GM23338 (cell line): ENCODE measurements at regions not wholly inside any gene's neighbourhood (a gene's known extent, or its start where the extent isn't known, plus 50 kb on each side); places are given as distances from the start of the nearest gene placed in this dataset.

Source experiments
- CREB1 ChIP-seq: fragments of 250-450 bp; sonication (Bioruptor Pico); IDR thresholded peaks from 2 replicates; pipeline ENCODE4 v1.5.0; 2020; ENCODE audit warnings: low read depth, mild to moderate bottlenecking, moderate library complexity
- POLR2AphosphoS5 ChIP-seq: IDR thresholded peaks from 2 replicates; pipeline ENCODE4 v1.6.1; 2016; ENCODE audit warnings: antibody characterized with exemption, low read depth
- ZNF331 ChIP-seq: fragments of 250-450 bp; sonication (Bioruptor Pico); IDR thresholded peaks from 2 replicates; pipeline ENCODE4 v1.5.0; 2020; ENCODE audit warnings: low read depth, mild to moderate bottlenecking, moderate library complexity
- TF ChIP-seq, protein P1 (sequence below): fragments of 250-450 bp; sonication (Bioruptor Pico); IDR thresholded peaks from 2 replicates; pipeline ENCODE4 v1.5.0; 2020; ENCODE audit warnings: mild to moderate bottlenecking, moderate library complexity
- TF ChIP-seq, protein P2 (sequence below): IDR thresholded peaks from 2 replicates; pipeline ENCODE4 v1.6.1; 2016; ENCODE audit warnings: antibody characterized with exemption
- TF ChIP-seq, protein P3 (sequence below): IDR thresholded peaks from one replicate; pipeline ENCODE4 v1.6.1; 2018; ENCODE audit warnings: antibody characterized with exemption; ENCODE audit not compliant: unreplicated experiment

DNA sequence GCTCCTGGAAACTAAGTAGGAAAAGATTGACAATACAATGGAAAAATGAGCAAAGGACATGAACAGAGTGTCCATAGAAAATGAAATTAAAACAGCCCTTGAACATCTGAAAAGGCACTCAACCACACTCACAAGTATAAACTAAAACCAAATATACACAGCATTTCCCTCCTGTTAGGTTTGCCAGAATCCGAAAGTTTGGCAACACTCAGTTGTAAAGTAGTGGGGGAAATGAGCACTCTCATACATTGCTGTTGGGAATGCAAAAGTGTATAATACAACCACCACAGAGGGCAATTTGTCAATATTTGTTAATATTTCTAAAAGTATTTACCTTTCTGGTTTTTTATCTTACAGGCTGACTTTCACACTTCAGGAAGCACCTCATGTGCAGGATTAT is 84.2 kb upstream of the TMEM164 start (continued):
- TF ChIP-seq, protein P1, sequence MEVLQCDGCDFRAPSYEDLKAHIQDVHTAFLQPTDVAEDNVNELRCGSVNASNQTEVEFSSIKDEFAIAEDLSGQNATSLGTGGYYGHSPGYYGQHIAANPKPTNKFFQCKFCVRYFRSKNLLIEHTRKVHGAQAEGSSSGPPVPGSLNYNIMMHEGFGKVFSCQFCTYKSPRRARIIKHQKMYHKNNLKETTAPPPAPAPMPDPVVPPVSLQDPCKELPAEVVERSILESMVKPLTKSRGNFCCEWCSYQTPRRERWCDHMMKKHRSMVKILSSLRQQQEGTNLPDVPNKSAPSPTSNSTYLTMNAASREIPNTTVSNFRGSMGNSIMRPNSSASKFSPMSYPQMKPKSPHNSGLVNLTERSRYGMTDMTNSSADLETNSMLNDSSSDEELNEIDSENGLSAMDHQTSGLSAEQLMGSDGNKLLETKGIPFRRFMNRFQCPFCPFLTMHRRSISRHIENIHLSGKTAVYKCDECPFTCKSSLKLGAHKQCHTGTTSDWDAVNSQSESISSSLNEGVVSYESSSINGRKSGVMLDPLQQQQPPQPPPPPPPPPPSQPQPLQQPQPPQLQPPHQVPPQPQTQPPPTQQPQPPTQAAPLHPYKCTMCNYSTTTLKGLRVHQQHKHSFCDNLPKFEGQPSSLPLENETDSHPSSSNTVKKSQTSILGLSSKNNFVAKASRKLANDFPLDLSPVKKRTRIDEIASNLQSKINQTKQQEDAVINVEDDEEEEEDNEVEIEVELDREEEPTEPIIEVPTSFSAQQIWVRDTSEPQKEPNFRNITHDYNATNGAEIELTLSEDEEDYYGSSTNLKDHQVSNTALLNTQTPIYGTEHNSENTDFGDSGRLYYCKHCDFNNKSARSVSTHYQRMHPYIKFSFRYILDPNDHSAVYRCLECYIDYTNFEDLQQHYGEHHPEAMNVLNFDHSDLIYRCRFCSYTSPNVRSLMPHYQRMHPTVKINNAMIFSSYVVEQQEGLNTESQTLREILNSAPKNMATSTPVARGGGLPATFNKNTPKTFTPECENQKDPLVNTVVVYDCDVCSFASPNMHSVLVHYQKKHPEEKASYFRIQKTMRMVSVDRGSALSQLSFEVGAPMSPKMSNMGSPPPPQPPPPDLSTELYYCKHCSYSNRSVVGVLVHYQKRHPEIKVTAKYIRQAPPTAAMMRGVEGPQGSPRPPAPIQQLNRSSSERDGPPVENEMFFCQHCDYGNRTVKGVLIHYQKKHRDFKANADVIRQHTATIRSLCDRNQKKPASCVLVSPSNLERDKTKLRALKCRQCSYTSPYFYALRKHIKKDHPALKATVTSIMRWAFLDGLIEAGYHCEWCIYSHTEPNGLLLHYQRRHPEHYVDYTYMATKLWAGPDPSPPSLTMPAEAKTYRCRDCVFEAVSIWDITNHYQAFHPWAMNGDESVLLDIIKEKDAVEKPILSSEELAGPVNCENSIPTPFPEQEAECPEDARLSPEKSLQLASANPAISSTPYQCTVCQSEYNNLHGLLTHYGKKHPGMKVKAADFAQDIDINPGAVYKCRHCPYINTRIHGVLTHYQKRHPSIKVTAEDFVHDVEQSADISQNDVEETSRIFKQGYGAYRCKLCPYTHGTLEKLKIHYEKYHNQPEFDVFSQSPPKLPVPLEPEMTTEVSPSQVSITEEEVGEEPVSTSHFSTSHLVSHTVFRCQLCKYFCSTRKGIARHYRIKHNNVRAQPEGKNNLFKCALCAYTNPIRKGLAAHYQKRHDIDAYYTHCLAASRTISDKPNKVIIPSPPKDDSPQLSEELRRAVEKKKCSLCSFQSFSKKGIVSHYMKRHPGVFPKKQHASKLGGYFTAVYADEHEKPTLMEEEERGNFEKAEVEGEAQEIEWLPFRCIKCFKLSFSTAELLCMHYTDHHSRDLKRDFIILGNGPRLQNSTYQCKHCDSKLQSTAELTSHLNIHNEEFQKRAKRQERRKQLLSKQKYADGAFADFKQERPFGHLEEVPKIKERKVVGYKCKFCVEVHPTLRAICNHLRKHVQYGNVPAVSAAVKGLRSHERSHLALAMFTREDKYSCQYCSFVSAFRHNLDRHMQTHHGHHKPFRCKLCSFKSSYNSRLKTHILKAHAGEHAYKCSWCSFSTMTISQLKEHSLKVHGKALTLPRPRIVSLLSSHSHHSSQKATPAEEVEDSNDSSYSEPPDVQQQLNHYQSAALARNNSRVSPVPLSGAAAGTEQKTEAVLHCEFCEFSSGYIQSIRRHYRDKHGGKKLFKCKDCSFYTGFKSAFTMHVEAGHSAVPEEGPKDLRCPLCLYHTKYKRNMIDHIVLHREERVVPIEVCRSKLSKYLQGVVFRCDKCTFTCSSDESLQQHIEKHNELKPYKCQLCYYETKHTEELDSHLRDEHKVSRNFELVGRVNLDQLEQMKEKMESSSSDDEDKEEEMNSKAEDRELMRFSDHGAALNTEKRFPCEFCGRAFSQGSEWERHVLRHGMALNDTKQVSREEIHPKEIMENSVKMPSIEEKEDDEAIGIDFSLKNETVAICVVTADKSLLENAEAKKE, result no peak
- TF ChIP-seq ZNF331 (no peak), CREB1 (CRISPR knock-in tag) (no peak), POLR2AphosphoS5 (no peak)
- TF ChIP-seq, protein P2, sequence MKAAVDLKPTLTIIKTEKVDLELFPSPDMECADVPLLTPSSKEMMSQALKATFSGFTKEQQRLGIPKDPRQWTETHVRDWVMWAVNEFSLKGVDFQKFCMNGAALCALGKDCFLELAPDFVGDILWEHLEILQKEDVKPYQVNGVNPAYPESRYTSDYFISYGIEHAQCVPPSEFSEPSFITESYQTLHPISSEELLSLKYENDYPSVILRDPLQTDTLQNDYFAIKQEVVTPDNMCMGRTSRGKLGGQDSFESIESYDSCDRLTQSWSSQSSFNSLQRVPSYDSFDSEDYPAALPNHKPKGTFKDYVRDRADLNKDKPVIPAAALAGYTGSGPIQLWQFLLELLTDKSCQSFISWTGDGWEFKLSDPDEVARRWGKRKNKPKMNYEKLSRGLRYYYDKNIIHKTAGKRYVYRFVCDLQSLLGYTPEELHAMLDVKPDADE, result no peak
- TF ChIP-seq, protein P3, sequence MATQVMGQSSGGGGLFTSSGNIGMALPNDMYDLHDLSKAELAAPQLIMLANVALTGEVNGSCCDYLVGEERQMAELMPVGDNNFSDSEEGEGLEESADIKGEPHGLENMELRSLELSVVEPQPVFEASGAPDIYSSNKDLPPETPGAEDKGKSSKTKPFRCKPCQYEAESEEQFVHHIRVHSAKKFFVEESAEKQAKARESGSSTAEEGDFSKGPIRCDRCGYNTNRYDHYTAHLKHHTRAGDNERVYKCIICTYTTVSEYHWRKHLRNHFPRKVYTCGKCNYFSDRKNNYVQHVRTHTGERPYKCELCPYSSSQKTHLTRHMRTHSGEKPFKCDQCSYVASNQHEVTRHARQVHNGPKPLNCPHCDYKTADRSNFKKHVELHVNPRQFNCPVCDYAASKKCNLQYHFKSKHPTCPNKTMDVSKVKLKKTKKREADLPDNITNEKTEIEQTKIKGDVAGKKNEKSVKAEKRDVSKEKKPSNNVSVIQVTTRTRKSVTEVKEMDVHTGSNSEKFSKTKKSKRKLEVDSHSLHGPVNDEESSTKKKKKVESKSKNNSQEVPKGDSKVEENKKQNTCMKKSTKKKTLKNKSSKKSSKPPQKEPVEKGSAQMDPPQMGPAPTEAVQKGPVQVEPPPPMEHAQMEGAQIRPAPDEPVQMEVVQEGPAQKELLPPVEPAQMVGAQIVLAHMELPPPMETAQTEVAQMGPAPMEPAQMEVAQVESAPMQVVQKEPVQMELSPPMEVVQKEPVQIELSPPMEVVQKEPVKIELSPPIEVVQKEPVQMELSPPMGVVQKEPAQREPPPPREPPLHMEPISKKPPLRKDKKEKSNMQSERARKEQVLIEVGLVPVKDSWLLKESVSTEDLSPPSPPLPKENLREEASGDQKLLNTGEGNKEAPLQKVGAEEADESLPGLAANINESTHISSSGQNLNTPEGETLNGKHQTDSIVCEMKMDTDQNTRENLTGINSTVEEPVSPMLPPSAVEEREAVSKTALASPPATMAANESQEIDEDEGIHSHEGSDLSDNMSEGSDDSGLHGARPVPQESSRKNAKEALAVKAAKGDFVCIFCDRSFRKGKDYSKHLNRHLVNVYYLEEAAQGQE, result no peak
